ENCODE measurements at regions not wholly inside any gene's neighbourhood (a gene's known extent, or its start where the extent isn't known, plus 50 kb on each side); places are given as distances from the start of the nearest gene placed in this dataset.

DNA sequence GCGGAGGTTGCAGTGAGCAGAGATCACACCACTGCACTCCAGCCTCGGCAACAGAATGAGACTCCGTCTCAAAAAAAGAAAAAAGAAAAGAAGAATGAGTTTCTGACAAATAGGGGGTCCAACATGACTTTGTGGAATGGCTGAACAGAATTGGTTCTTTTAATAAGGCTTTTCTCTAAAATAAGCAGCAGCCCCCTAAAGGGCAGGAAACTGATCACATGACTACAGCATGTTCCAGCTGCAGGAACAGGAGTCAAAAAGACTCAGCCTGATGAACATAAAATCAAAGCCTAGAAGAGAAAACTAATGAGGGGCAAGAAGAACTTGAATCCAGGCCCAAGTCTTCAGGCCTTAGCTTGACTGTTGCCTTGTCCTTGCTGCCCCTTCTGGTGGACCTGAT is 89.7 kb upstream of the ARRDC4 start:
- TF ChIP-seq, protein P1, sequence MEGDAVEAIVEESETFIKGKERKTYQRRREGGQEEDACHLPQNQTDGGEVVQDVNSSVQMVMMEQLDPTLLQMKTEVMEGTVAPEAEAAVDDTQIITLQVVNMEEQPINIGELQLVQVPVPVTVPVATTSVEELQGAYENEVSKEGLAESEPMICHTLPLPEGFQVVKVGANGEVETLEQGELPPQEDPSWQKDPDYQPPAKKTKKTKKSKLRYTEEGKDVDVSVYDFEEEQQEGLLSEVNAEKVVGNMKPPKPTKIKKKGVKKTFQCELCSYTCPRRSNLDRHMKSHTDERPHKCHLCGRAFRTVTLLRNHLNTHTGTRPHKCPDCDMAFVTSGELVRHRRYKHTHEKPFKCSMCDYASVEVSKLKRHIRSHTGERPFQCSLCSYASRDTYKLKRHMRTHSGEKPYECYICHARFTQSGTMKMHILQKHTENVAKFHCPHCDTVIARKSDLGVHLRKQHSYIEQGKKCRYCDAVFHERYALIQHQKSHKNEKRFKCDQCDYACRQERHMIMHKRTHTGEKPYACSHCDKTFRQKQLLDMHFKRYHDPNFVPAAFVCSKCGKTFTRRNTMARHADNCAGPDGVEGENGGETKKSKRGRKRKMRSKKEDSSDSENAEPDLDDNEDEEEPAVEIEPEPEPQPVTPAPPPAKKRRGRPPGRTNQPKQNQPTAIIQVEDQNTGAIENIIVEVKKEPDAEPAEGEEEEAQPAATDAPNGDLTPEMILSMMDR (IDR thresholded peaks at IDR 0.05) = no peak
- no peak for TF ChIP-seq POLR2A (IDR thresholded peaks at IDR 0.05)

Data from heart left ventricle (tissue), 13 donors.